Endothelial cell of umbilical vein (primary cell): ENCODE measurements at regions not wholly inside any gene's neighbourhood (a gene's known extent, or its start where the extent isn't known, plus 50 kb on each side); places are given as distances from the start of the nearest gene placed in this dataset.

Source experiments
- BruUV-seq: library from RNA; stranded (reverse); fragments of 400-500 nt; replicated peaks from 2 replicates; lab custom pipeline; 2021; lab: Mats Ljungman, UMichigan
- CTCF ChIA-PET: fragments of 300-600, 350-600 bp; sonication (Branson Sonifier 250); formaldehyde crosslinking; loops from one replicate; lab custom pipeline; 2021; ENCODE audit warnings: antibody characterized with exemption, inconsistent platforms; lab: Charles Lee
- POLR2A ChIA-PET: fragments of 300-600, 350-600 bp; sonication (Branson Sonifier 250); formaldehyde crosslinking; loops from one replicate; lab custom pipeline; 2021; ENCODE audit warnings: antibody characterized with exemption, inconsistent platforms; lab: Charles Lee
- DNase-seq: peaks from one replicate; pipeline ENCODE4 v3.0.0-alpha.2; 2011; ENCODE audit warnings: low read depth, low spot score
- FAIRE-seq: peaks from 2 replicates; lab custom pipeline; 2011; peaks lifted over from hg19 to GRCh38; lab: Jason Lieb, UNC
- H2AFZ ChIP-seq: 2 replicates; pipeline ENCODE4 v1.6.0; 2012; ENCODE audit warnings: low read depth, low read length, control low read depth, inconsistent platforms
- H3K27ac ChIP-seq: 2 replicates; pipeline ENCODE4 v1.5.1; 2011; ENCODE audit warnings: low read depth, mild to moderate bottlenecking, control low read depth, low read length, moderate library complexity; ENCODE audit not compliant: insufficient read depth
- H3K27me3 ChIP-seq, 2 experiments: 2 replicates each; pipeline versions ENCODE4 v1.6.0 to v1.6.1; 2011; ENCODE audit warnings: low read length in 2 of 2, mixed read lengths in 1 of 2; ENCODE audit not compliant: control insufficient read depth in 2 of 2, insufficient read depth in 2 of 2
- H3K36me3 ChIP-seq, 2 experiments: 2 replicates in 1 of 2; 3 replicates in 1 of 2; pipeline ENCODE4 v1.5.1; 2011; ENCODE audit warnings: low read length in 2 of 2, mild to moderate bottlenecking in 1 of 2, moderate library complexity in 1 of 2; ENCODE audit not compliant: control insufficient read depth in 2 of 2, insufficient read depth in 2 of 2; ENCODE audit errors: extremely low read depth in 1 of 2
- H3K4me1 ChIP-seq: 3 replicates; pipeline ENCODE4 v1.5.1; 2011; ENCODE audit warnings: mild to moderate bottlenecking, low read length; ENCODE audit not compliant: control insufficient read depth, insufficient read depth; ENCODE audit errors: extremely low read depth
- H3K4me2 ChIP-seq: 2 replicates; pipeline ENCODE4 v1.6.1; 2011; ENCODE audit warnings: low read length, control low read depth, mixed read lengths; ENCODE audit not compliant: insufficient read depth
- H3K4me3 ChIP-seq, 3 experiments: fragments of 200-600 bp in 1 of 3; sonication (generic), shearing (Covaris generic) in 1 of 3; replicated peaks in 1 of 3; 2 replicates each; pipeline ENCODE4 v1.5.1; 2011 to 2016; ENCODE audit warnings: control low read depth in 3 of 3, low read length in 3 of 3, mild to moderate bottlenecking in 2 of 3, inconsistent platforms in 1 of 3, low read depth in 1 of 3, moderate library complexity in 1 of 3; ENCODE audit not compliant: insufficient read depth in 1 of 3
- H3K79me2 ChIP-seq: 2 replicates; pipeline ENCODE4 v1.6.0; 2012; ENCODE audit warnings: low read length, inconsistent platforms; ENCODE audit not compliant: control insufficient read depth, insufficient read depth
- H3K9ac ChIP-seq: replicated peaks from 2 replicates; pipeline ENCODE3; 2011; ENCODE audit warnings: low read length, control low read depth; ENCODE audit not compliant: insufficient read depth; ENCODE audit errors: extremely low read depth
- H3K9me1 ChIP-seq: replicated peaks from 3 replicates; pipeline ENCODE4 v1.6.0; 2011; ENCODE audit warnings: mild to moderate bottlenecking, low read length; ENCODE audit not compliant: control insufficient read depth, insufficient read depth; ENCODE audit errors: extremely low read depth
- H3K9me3 ChIP-seq: replicated peaks from 2 replicates; pipeline ENCODE4 v1.5.1; 2012; ENCODE audit warnings: low read length, inconsistent platforms; ENCODE audit not compliant: control insufficient read depth, insufficient read depth
- H4K20me1 ChIP-seq: replicated peaks from 2 replicates; pipeline ENCODE3; 2011; ENCODE audit warnings: mild to moderate bottlenecking, low read length; ENCODE audit not compliant: control insufficient read depth, insufficient read depth; ENCODE audit errors: extremely low read depth
- CTCF ChIP-seq, 2 donors: IDR thresholded peaks; 1 replicate in 1 of 2; 2 replicates in 1 of 2; pipeline ENCODE4 v1.5.1; 2011; ENCODE audit warnings: low read length in 2 of 2, mild to moderate bottlenecking in 2 of 2, moderate library complexity in 2 of 2, control low read depth in 1 of 2, inconsistent platforms in 1 of 2, low read depth in 1 of 2; ENCODE audit not compliant: insufficient read depth in 1 of 2; ENCODE audit errors: extremely low read depth in 1 of 2
- EZH2 ChIP-seq: IDR thresholded peaks from 2 replicates; pipeline ENCODE4 v1.6.1; 2012; ENCODE audit warnings: borderline replicate concordance, low read depth, mild to moderate bottlenecking, moderate library complexity, low read length, inconsistent platforms; ENCODE audit not compliant: severe bottlenecking
- FOS ChIP-seq: IDR thresholded peaks from 2 replicates; pipeline ENCODE4 v1.6.1; 2011; ENCODE audit warnings: mild to moderate bottlenecking, low read length, moderate library complexity, borderline replicate concordance; ENCODE audit not compliant: insufficient read depth
- GATA2 ChIP-seq: IDR thresholded peaks from 2 replicates; pipeline ENCODE4 v1.7.0; 2011; ENCODE audit warnings: low read depth, mild to moderate bottlenecking, moderate library complexity, mixed read lengths, low read length; ENCODE audit not compliant: insufficient read length, insufficient read depth
- JUN ChIP-seq: IDR thresholded peaks from 2 replicates; pipeline ENCODE4 v1.6.1; 2011; ENCODE audit warnings: borderline replicate concordance, low read depth; ENCODE audit not compliant: insufficient read length, insufficient read depth
- MAX ChIP-seq: IDR thresholded peaks from 2 replicates; pipeline ENCODE4 v1.6.1; 2011; ENCODE audit not compliant: insufficient read depth, insufficient read length
- POLR2A ChIP-seq: IDR thresholded peaks from 2 replicates; pipeline ENCODE4 v1.6.1; 2012; ENCODE audit warnings: low read depth, mild to moderate bottlenecking, control low read depth, low read length
- POLR2AphosphoS5 ChIP-seq: IDR thresholded peaks from 2 replicates; pipeline ENCODE4 v1.6.1; 2012; ENCODE audit warnings: low read depth, mild to moderate bottlenecking, control low read depth, low read length, moderate library complexity; ENCODE audit not compliant: insufficient read depth
- dilution Hi-C: fragments of 300-500 bp; cut with MboI; formaldehyde crosslinking; loops from one replicate; pipeline ENCODE4 v1.15.0; 2019; ENCODE audit warnings: low sequenced_read_pairs; ENCODE audit not compliant: extremely low pct_ligation_motif_present
- intact Hi-C: fragments of 100-400 bp; cut with micrococcal nuclease; formaldehyde crosslinking; loops from one replicate; pipeline ENCODE4 v1.10.0; 2022

- intact Hi-C loops: no loop called here
- no peak overlapping the region for H3K9ac ChIP-seq
- H3K36me3 ChIP-seq: no peaks in the 10 kb centered on the region
- no peaks in the 10 kb centered on the region for H3K79me2 ChIP-seq
- H3K27ac ChIP-seq: no peak overlapping the region
- no TSS peak for BruUV-seq
- FAIRE-seq: no peak
- TF ChIP-seq POLR2AphosphoS5: no peak
- TF ChIP-seq MAX: no peak
- TF ChIP-seq FOS: no peak
- TF ChIP-seq EZH2: no peak
- no peak for TF ChIP-seq GATA2
- no peak for TF ChIP-seq POLR2A
- TF ChIP-seq CTCF (IDR thresholded peaks at IDR 0.05; ENCODE audit: extremely low read depth in 1 of 2, insufficient read depth in 1 of 2, low read depth in 1 of 2, low read length in 2 of 2): no peak
- no peak for TF ChIP-seq JUN
- H3K4me2 ChIP-seq: no peak overlapping the region
- no peaks in the 10 kb centered on the region for H3K9me1 ChIP-seq
- no peak for DNase-seq
- dilution Hi-C loops: no loop called here
- no peak overlapping the region for H2AFZ ChIP-seq
- H3K4me3 ChIP-seq: no peak overlapping the region
- H3K27me3 ChIP-seq: no peaks in the 10 kb centered on the region
- H4K20me1 ChIP-seq: no peaks in the 10 kb centered on the region
- H3K9me3 ChIP-seq: no peaks in the 10 kb centered on the region
- ChIA-PET POLR2A (no interaction called here), CTCF (no interaction called here)
- H3K4me1 ChIP-seq: no peaks in the 10 kb centered on the region
Observed at GRCh38 chr1:69081668-69082067, 486.1 kb upstream of the LRRC7 start.
